ENCODE measurements at regions not wholly inside any gene's neighbourhood (a gene's known extent, or its start where the extent isn't known, plus 50 kb on each side); places are given as distances from the start of the nearest gene placed in this dataset.

GRCh38 chr2:167900435-167901114 is 346.8 kb downstream of the STK39 start:
- TF ChIP-seq PPARA (CRISPR knock-in tag; IDR thresholded peaks at IDR 0.05; ENCODE audit: borderline replicate concordance) (no peak), BACH2 (CRISPR knock-in tag; IDR thresholded peaks at IDR 0.05; ENCODE audit: borderline replicate concordance) (no peak), POU6F1 (CRISPR knock-in tag; IDR thresholded peaks at IDR 0.05; ENCODE audit: borderline replicate concordance, low read depth) (no peak), CREB5 (CRISPR knock-in tag; IDR thresholded peaks at IDR 0.05; ENCODE audit: low read depth) (no peak), ZNF8 (CRISPR knock-in tag; IDR thresholded peaks at IDR 0.05) (no peak), OSR1 (CRISPR knock-in tag; IDR thresholded peaks at IDR 0.05) (no peak), CSRNP3 (CRISPR knock-in tag; IDR thresholded peaks at IDR 0.05) (no peak), ZFP3 (CRISPR knock-in tag; IDR thresholded peaks at IDR 0.05) (no peak), RARB (CRISPR knock-in tag; IDR thresholded peaks at IDR 0.05) (no peak), ARNTL (CRISPR knock-in tag; IDR thresholded peaks at IDR 0.05; ENCODE audit: borderline replicate concordance, low read depth) (no peak), SNAI2 (CRISPR knock-in tag; IDR thresholded peaks at IDR 0.05) (no peak), ISL1 (CRISPR knock-in tag; IDR thresholded peaks at IDR 0.05) (no peak), GLIS3 (CRISPR knock-in tag; IDR thresholded peaks at IDR 0.05) (no peak)
- TF ChIP-seq, protein P1, sequence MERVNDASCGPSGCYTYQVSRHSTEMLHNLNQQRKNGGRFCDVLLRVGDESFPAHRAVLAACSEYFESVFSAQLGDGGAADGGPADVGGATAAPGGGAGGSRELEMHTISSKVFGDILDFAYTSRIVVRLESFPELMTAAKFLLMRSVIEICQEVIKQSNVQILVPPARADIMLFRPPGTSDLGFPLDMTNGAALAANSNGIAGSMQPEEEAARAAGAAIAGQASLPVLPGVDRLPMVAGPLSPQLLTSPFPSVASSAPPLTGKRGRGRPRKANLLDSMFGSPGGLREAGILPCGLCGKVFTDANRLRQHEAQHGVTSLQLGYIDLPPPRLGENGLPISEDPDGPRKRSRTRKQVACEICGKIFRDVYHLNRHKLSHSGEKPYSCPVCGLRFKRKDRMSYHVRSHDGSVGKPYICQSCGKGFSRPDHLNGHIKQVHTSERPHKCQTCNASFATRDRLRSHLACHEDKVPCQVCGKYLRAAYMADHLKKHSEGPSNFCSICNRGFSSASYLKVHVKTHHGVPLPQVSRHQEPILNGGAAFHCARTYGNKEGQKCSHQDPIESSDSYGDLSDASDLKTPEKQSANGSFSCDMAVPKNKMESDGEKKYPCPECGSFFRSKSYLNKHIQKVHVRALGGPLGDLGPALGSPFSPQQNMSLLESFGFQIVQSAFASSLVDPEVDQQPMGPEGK (CRISPR knock-in tag; IDR thresholded peaks at IDR 0.05; ENCODE audit: borderline replicate concordance), result no peak

All from SK-N-SH treated with all-trans-retinoic acid at 6 μM for 48 hours (cell line).